ENCODE measurements at regions not wholly inside any gene's neighbourhood (a gene's known extent, or its start where the extent isn't known, plus 50 kb on each side); places are given as distances from the start of the nearest gene placed in this dataset.

GRCh38 chr10:78514459-78514858 lies 480.8 kb downstream of the RPS24 start:
- TF ChIP-seq FOXM1 (IDR thresholded peaks at IDR 0.05; ENCODE audit: borderline replicate concordance) (no peak), ZNF384 (IDR thresholded peaks at IDR 0.05) (no peak), SP1 (IDR thresholded peaks at IDR 0.05) (no peak)

All from HEK293T (cell line).